Endothelial cell of umbilical vein (primary cell): ENCODE measurements at regions not wholly inside any gene's neighbourhood (a gene's known extent, or its start where the extent isn't known, plus 50 kb on each side); places are given as distances from the start of the nearest gene placed in this dataset.

ENCODE experiments used
- BruUV-seq: library from RNA; stranded (reverse); fragments of 400-500 nt; replicated peaks from 2 replicates; lab custom pipeline; 2021; lab: Mats Ljungman, UMichigan
- CTCF ChIA-PET: fragments of 300-600, 350-600 bp; sonication (Branson Sonifier 250); formaldehyde crosslinking; loops from one replicate; lab custom pipeline; 2021; ENCODE audit warnings: antibody characterized with exemption, inconsistent platforms; lab: Charles Lee
- POLR2A ChIA-PET: fragments of 300-600, 350-600 bp; sonication (Branson Sonifier 250); formaldehyde crosslinking; loops from one replicate; lab custom pipeline; 2021; ENCODE audit warnings: antibody characterized with exemption, inconsistent platforms; lab: Charles Lee
- DNase-seq: peaks from one replicate; pipeline ENCODE4 v3.0.0-alpha.2; 2011; ENCODE audit warnings: low read depth, low spot score
- FAIRE-seq: peaks from 2 replicates; lab custom pipeline; 2011; peaks lifted over from hg19 to GRCh38; lab: Jason Lieb, UNC
- H2AFZ ChIP-seq: 2 replicates; pipeline ENCODE4 v1.6.0; 2012; ENCODE audit warnings: low read depth, low read length, control low read depth, inconsistent platforms
- H3K27ac ChIP-seq: 2 replicates; pipeline ENCODE4 v1.5.1; 2011; ENCODE audit warnings: low read depth, mild to moderate bottlenecking, control low read depth, low read length, moderate library complexity; ENCODE audit not compliant: insufficient read depth
- H3K27me3 ChIP-seq, 2 experiments: 2 replicates each; pipeline versions ENCODE4 v1.6.0 to v1.6.1; 2011; ENCODE audit warnings: low read length in 2 of 2, mixed read lengths in 1 of 2; ENCODE audit not compliant: control insufficient read depth in 2 of 2, insufficient read depth in 2 of 2
- H3K36me3 ChIP-seq, 2 experiments: 2 replicates in 1 of 2; 3 replicates in 1 of 2; pipeline ENCODE4 v1.5.1; 2011; ENCODE audit warnings: low read length in 2 of 2, mild to moderate bottlenecking in 1 of 2, moderate library complexity in 1 of 2; ENCODE audit not compliant: control insufficient read depth in 2 of 2, insufficient read depth in 2 of 2; ENCODE audit errors: extremely low read depth in 1 of 2
- H3K4me1 ChIP-seq: 3 replicates; pipeline ENCODE4 v1.5.1; 2011; ENCODE audit warnings: mild to moderate bottlenecking, low read length; ENCODE audit not compliant: control insufficient read depth, insufficient read depth; ENCODE audit errors: extremely low read depth
- H3K4me2 ChIP-seq: 2 replicates; pipeline ENCODE4 v1.6.1; 2011; ENCODE audit warnings: low read length, control low read depth, mixed read lengths; ENCODE audit not compliant: insufficient read depth
- H3K4me3 ChIP-seq, 3 experiments: fragments of 200-600 bp in 1 of 3; sonication (generic), shearing (Covaris generic) in 1 of 3; replicated peaks in 1 of 3; 2 replicates each; pipeline ENCODE4 v1.5.1; 2011 to 2016; ENCODE audit warnings: control low read depth in 3 of 3, low read length in 3 of 3, mild to moderate bottlenecking in 2 of 3, inconsistent platforms in 1 of 3, low read depth in 1 of 3, moderate library complexity in 1 of 3; ENCODE audit not compliant: insufficient read depth in 1 of 3
- H3K79me2 ChIP-seq: 2 replicates; pipeline ENCODE4 v1.6.0; 2012; ENCODE audit warnings: low read length, inconsistent platforms; ENCODE audit not compliant: control insufficient read depth, insufficient read depth
- H3K9ac ChIP-seq: replicated peaks from 2 replicates; pipeline ENCODE3; 2011; ENCODE audit warnings: low read length, control low read depth; ENCODE audit not compliant: insufficient read depth; ENCODE audit errors: extremely low read depth
- H3K9me1 ChIP-seq: replicated peaks from 3 replicates; pipeline ENCODE4 v1.6.0; 2011; ENCODE audit warnings: mild to moderate bottlenecking, low read length; ENCODE audit not compliant: control insufficient read depth, insufficient read depth; ENCODE audit errors: extremely low read depth
- H3K9me3 ChIP-seq: replicated peaks from 2 replicates; pipeline ENCODE4 v1.5.1; 2012; ENCODE audit warnings: low read length, inconsistent platforms; ENCODE audit not compliant: control insufficient read depth, insufficient read depth
- H4K20me1 ChIP-seq: replicated peaks from 2 replicates; pipeline ENCODE3; 2011; ENCODE audit warnings: mild to moderate bottlenecking, low read length; ENCODE audit not compliant: control insufficient read depth, insufficient read depth; ENCODE audit errors: extremely low read depth
- CTCF ChIP-seq, 2 donors: IDR thresholded peaks; 1 replicate in 1 of 2; 2 replicates in 1 of 2; pipeline ENCODE4 v1.5.1; 2011; ENCODE audit warnings: low read length in 2 of 2, mild to moderate bottlenecking in 2 of 2, moderate library complexity in 2 of 2, control low read depth in 1 of 2, inconsistent platforms in 1 of 2, low read depth in 1 of 2; ENCODE audit not compliant: insufficient read depth in 1 of 2; ENCODE audit errors: extremely low read depth in 1 of 2
- EZH2 ChIP-seq: IDR thresholded peaks from 2 replicates; pipeline ENCODE4 v1.6.1; 2012; ENCODE audit warnings: borderline replicate concordance, low read depth, mild to moderate bottlenecking, moderate library complexity, low read length, inconsistent platforms; ENCODE audit not compliant: severe bottlenecking
- FOS ChIP-seq: IDR thresholded peaks from 2 replicates; pipeline ENCODE4 v1.6.1; 2011; ENCODE audit warnings: mild to moderate bottlenecking, low read length, moderate library complexity, borderline replicate concordance; ENCODE audit not compliant: insufficient read depth
- GATA2 ChIP-seq: IDR thresholded peaks from 2 replicates; pipeline ENCODE4 v1.7.0; 2011; ENCODE audit warnings: low read depth, mild to moderate bottlenecking, moderate library complexity, mixed read lengths, low read length; ENCODE audit not compliant: insufficient read length, insufficient read depth
- JUN ChIP-seq: IDR thresholded peaks from 2 replicates; pipeline ENCODE4 v1.6.1; 2011; ENCODE audit warnings: borderline replicate concordance, low read depth; ENCODE audit not compliant: insufficient read length, insufficient read depth
- MAX ChIP-seq: IDR thresholded peaks from 2 replicates; pipeline ENCODE4 v1.6.1; 2011; ENCODE audit not compliant: insufficient read depth, insufficient read length
- MYC ChIP-seq: IDR thresholded peaks from one replicate; pipeline ENCODE4 v1.6.1; 2011; ENCODE audit warnings: mild to moderate bottlenecking, low read depth, low read length
- POLR2A ChIP-seq: IDR thresholded peaks from 2 replicates; pipeline ENCODE4 v1.6.1; 2012; ENCODE audit warnings: low read depth, mild to moderate bottlenecking, control low read depth, low read length
- POLR2AphosphoS5 ChIP-seq: IDR thresholded peaks from 2 replicates; pipeline ENCODE4 v1.6.1; 2012; ENCODE audit warnings: low read depth, mild to moderate bottlenecking, control low read depth, low read length, moderate library complexity; ENCODE audit not compliant: insufficient read depth
- dilution Hi-C: fragments of 300-500 bp; cut with MboI; formaldehyde crosslinking; loops from one replicate; pipeline ENCODE4 v1.15.0; 2019; ENCODE audit warnings: low sequenced_read_pairs; ENCODE audit not compliant: extremely low pct_ligation_motif_present
- intact Hi-C: fragments of 100-400 bp; cut with micrococcal nuclease; formaldehyde crosslinking; loops from one replicate; pipeline ENCODE4 v1.10.0; 2022

- POLR2A ChIA-PET: no interaction called here
- dilution Hi-C loops: no loop called here
- TF ChIP-seq JUN: no peak
- no peak for TF ChIP-seq POLR2AphosphoS5
- no peak for TF ChIP-seq FOS
- TF ChIP-seq POLR2A: no peak
- TF ChIP-seq CTCF (IDR thresholded peaks at IDR 0.05; ENCODE audit: extremely low read depth in 1 of 2, insufficient read depth in 1 of 2, low read depth in 1 of 2, low read length in 2 of 2): no peak
- TF ChIP-seq MAX: no peak
- no peak for TF ChIP-seq GATA2
- TF ChIP-seq MYC: no peak
- TF ChIP-seq EZH2: no peak
Observed at GRCh38 chr12:105637470-105637869, 307.0 kb downstream of the C12orf75 start.

More at GRCh38 chr12:105637470-105637869, 307.0 kb downstream of the C12orf75 start:
- BruUV-seq: no TSS peak
- no peaks in the 10 kb centered on the region for H3K4me1 ChIP-seq
- no peaks in the 10 kb centered on the region for H4K20me1 ChIP-seq
- no peak overlapping the region for H2AFZ ChIP-seq
- no peak overlapping the region for H3K9ac ChIP-seq
- DNase-seq: no peak
- no peak overlapping the region for H3K4me2 ChIP-seq
- no peaks in the 10 kb centered on the region for H3K27me3 ChIP-seq
- FAIRE-seq: no peak
- H3K27ac ChIP-seq: no peak overlapping the region
- H3K4me3 ChIP-seq: no peak overlapping the region
- intact Hi-C loops: no loop called here
- no peaks in the 10 kb centered on the region for H3K79me2 ChIP-seq
- H3K9me3 ChIP-seq: no peaks in the 10 kb centered on the region
- H3K36me3 ChIP-seq: no peaks in the 10 kb centered on the region
- CTCF ChIA-PET: no interaction called here
- no peaks in the 10 kb centered on the region for H3K9me1 ChIP-seq
